ENCODE measurements at regions not wholly inside any gene's neighbourhood (a gene's known extent, or its start where the extent isn't known, plus 50 kb on each side); places are given as distances from the start of the nearest gene placed in this dataset.

- H3K4me3 ChIP-seq (ENCODE audit: low read depth, low read length): no peak overlapping the region
- DNase-seq (ENCODE audit: low read depth): no peak
- no peak for TF ChIP-seq CTCF (IDR thresholded peaks at IDR 0.05; ENCODE audit: low read depth, low read length, missing control alignments)
Measured at GRCh38 chr3:24850245-24850644, 355.6 kb upstream of the THRB start.

- DNase-seq (ENCODE audit: low read depth): no peak
- H3K4me3 ChIP-seq (ENCODE audit: low read depth, low read length): no peak overlapping the region
- TF ChIP-seq CTCF (IDR thresholded peaks at IDR 0.05; ENCODE audit: low read depth, low read length, missing control alignments): no peak
Measured at GRCh38 chr3:24853685-24854490, 359.2 kb upstream of the THRB start.

GRCh38 chr3:24854748-24855147, 360.1 kb upstream of the THRB start:
- H3K4me3 ChIP-seq (ENCODE audit: low read depth, low read length): no peak overlapping the region
- DNase-seq (ENCODE audit: low read depth): no peak
- no peak for TF ChIP-seq CTCF (IDR thresholded peaks at IDR 0.05; ENCODE audit: low read depth, low read length, missing control alignments)

- no peak overlapping the region for H3K4me3 ChIP-seq (ENCODE audit: low read depth, low read length)
- DNase-seq (ENCODE audit: low read depth): no peak
- no peak for TF ChIP-seq CTCF (IDR thresholded peaks at IDR 0.05; ENCODE audit: low read depth, low read length, missing control alignments)
Measured at GRCh38 chr3:24857945-24858344, 363.3 kb upstream of the THRB start.

GRCh38 chr3:24863215-24863614, 368.6 kb upstream of the THRB start:
- no peak for TF ChIP-seq CTCF (IDR thresholded peaks at IDR 0.05; ENCODE audit: low read depth, low read length, missing control alignments)
- H3K4me3 ChIP-seq (ENCODE audit: low read depth, low read length): no peak overlapping the region
- DNase-seq (ENCODE audit: low read depth): no peak

GRCh38 chr3:24867783-24868182, 373.1 kb upstream of the THRB start:
- no peak for DNase-seq (ENCODE audit: low read depth)
- H3K4me3 ChIP-seq (ENCODE audit: low read depth, low read length): no peak overlapping the region
- no peak for TF ChIP-seq CTCF (IDR thresholded peaks at IDR 0.05; ENCODE audit: low read depth, low read length, missing control alignments)

GRCh38 chr3:24881239-24881638, 386.6 kb upstream of the THRB start:
- DNase-seq (ENCODE audit: low read depth): no peak
- no peak for TF ChIP-seq CTCF (IDR thresholded peaks at IDR 0.05; ENCODE audit: low read depth, low read length, missing control alignments)
- no peak overlapping the region for H3K4me3 ChIP-seq (ENCODE audit: low read depth, low read length)

All from GM12864 (cell line).